T-helper 2 cell (primary cell): ENCODE measurements at regions not wholly inside any gene's neighbourhood (a gene's known extent, or its start where the extent isn't known, plus 50 kb on each side); places are given as distances from the start of the nearest gene placed in this dataset.
"Not testable (repeated sequence)": the region's sequence is repeated elsewhere in the genome, so short reads cannot be mapped to it uniquely, and the experiment has no call there.

Experiments used
- DNase-seq, 5 experiments: peaks; one replicate each; pipeline versions ENCODE4 v3.0.0 to v3.0.0-alpha.2; 2012 to 2022

DNA sequence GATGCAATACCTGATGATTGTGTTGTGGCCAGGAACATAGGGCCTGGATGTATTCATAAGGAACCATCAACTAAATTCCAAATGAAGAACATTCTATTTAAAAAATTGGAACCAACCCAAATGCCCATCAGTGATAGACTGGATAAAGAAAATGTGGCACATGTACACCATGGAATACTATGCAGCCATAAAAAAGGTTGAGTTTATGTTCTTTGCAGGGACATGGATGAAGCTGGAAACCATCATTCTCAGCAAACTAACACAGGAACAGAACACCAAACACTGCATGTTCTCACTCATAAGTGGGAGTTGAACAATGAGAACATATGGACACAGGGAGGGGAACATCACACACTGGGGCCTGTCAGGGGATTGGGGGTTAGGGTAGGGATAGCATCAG, 150.6 kb downstream of the DUSP10 start:
- DNase-seq = not testable (repeated sequence)

DNA sequence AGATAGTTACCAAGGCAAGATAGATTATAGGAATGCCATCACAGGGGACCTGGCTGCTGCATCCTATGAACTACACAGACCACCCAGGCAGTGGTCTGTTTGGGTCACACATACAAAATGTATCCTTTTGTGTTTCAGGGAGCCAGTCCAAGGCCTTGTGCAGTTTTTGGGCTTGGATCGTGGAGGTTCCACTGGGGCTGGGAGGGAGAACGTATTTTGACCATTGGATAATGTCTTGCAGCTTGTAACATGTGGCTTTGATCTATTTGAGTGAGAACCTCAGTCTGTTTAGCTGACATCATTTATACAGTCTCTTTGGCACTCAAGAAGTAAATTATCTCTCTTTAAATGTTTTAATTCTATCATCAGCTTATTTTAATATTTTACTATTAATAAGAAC, 147.3 kb downstream of the DUSP10 start:
- DNase-seq = no peak

DNA sequence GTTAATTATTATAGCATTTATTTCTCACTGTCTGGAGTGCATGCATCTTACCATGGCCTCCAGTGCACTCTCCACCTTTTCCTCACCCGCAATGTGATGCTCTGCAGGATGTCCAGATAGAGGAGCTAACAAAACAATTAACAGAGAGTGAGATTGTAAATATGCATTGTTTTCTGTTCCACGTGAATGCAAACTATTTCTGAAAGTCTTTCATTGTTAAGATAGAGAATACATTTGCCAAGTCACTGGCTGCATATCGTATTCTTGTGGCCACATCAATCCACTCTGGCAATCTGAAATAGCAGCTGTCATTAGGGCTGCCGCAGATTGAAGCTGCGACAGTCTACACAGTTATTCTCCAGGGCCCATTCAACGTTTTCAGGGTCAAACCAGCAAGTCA, 143.8 kb downstream of the DUSP10 start:
- DNase-seq = no peak

DNA sequence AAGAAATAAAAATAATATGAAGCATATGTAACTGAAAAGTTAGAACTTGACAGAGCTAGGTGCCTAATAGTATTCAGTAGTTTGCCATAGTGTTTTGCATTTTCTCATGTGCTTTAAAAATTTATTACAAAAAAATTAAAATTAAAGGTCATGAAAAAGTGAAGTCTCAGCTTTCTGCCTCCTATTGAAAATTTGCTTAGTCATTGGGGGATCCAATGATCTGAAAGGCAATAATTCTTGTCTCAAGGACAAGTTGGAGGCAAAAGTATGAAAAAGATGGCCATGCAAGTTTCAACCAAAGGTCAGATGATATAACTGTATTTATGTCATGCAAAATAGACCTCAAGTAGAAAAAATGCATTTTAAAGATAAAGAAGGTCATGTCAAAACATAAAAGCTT, 140.7 kb downstream of the DUSP10 start:
- no peak for DNase-seq

DNA sequence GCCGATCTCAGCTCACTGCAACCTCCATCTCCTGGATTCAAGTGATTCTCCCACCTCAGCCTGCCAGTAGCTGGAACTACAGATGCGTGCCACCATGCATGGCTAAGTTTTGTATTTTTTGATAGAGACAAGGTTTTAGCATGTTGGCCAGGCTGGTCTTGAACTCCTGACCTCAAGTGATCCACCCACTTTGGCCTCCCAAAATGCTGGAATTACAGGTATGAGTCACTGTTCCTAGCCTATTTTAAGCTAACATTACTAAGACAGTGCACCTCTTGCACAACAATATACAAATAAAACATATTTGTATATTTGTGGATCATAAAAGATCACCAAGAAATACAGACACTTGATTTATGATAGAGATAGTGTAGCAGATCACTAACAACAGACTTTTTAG, 139.1 kb downstream of the DUSP10 start:
- DNase-seq = no peak

DNA sequence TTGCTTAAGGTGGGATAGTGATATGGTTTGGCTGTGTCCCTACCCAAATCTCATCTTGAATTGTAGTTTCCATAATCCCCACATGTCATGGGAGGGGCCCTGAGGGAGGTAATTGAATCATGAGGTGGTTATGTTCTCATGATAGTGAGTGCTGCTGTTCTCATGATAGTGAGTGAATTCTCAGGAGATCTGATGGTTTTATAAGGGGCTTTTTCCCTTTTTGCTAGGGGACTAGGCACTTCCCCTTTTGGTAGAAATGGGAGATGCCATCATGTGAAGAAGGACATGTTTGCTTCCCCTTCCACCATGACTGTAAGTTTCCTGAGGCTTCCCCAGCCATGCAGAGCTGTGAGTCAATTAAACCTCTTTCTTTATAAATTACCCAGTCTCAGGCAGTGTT, 137.5 kb downstream of the DUSP10 start:
- DNase-seq = not testable (repeated sequence)

DNA sequence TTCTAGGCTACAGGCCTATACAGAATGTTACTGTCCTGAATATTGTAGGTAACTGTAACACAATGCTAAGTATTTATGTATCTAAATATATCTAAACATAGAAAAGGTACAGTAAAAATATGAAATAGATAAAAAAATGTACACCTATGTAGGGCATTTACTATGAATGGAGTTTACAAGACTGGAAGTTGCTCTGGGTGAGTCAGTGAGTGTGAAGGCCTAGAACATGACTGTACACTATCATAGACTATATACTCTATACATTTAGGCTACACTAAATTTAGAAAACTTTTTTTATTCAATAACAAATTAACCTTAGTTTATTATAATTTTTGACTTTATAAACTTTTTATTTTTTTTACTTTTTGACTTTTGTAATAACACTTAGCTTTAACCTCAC, 136.9 kb downstream of the DUSP10 start:
- no peak for DNase-seq

DNA sequence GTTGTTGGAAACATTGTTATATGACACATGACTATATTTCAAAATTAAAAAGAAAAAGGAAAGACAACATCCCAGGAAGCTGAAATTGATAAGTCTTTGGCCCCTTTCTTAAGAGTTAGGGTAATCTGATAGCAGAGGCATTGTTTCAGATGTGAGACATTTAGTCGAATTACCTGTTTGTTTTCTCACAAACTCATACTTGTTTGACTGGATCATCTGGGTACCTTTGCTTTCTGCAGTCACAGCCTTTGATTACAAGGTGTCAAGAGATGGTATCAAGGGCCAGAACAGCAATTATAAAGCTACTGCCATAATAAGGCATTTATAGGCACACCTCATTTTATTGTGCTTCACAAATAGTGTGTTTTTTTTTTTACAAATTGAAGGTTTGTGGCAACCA, 136.3 kb downstream of the DUSP10 start:
- no peak for DNase-seq

DNA sequence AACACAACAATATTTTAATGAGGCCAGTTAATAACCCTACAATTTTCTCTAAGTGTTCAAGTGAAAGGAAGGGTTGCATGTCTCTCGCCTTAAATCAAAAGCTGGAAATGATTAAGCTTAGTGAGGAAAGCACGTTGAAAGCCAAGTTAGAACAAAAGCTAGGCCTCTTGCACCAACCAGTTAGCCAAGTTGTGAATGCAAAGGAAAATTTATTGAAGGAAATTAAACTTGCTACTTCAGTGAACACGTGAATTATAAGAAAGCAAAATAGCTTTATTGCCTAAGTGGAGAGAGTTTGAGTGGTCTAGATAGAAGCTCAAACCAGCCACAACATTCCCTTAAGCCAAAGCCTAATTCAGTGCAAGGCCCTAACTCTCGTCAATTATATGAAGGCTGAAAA, 135.6 kb downstream of the DUSP10 start:
- DNase-seq = no peak

DNA sequence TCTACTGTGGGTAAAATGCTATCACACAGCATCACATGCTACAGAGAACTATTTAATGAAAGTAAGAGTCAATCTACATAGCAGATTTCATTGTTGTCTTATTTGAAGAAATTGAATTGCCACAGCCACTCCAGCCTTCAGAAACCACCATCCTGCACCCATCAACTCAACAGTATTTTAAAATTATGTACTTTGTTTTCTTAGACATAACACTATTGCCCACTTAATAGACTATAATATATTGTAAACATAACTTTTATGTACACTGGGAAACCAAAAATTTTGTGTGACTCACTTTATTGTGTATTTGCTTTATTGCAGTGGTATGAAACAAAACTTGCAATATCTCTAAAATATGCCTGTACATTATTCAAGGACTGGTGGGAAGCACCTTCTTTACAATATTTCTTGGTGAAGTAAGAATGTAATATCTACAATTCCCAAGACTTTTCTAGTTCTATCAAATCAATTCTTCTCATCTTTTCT, 133.0 kb downstream of the DUSP10 start:
- DNase-seq = no peak

DNA sequence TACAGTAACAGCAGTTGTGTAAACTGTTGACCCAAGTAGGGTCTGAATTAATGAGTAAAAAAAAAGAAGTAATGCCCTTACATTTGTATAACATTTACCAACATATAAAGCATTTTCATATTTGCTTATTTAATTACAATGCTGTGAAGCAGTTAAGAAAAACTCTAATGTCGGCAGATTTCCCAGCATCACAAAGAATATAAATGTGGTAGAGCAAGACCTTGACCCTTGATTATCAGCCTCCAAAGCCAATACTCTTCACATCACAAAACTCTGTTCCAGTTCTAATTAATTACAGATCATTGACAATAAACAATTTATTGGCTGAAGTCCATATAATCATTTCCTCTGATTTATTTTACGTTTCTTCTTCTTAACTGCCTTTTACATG, 130.2 kb downstream of the DUSP10 start:
- no peak for DNase-seq

DNA sequence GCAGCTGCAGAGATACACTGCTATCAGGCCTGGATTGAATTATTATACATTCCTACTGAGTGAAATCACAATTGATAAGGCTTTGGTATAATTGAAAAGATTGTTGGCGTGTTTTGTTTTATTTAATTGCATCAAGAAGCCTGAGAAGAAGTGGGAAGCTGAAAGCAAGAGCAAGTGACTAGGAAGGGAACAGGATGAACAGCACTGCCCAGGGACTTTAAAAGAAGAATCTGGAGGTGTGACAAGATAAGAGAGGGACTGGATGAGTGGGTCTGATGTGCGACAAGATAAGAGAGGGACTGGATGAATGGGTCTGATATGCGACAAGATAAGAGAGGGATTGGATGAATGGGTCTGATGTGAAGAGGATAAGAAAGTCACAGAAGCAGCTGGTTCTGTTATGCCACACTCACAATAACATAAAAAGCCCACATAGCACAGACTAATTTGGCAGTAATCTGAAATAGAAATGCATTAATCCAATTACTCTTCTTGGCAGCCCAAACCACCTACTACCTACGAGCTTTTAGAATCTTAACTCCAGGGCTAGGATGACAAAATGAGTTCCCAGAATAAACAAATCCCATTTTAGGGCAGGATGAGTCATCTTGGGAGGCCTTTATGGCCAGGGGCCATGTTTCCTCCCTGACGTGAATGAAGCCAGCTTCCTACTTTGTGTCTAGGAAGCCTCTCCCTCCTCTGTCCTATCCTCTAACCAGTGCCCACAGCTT, 129.7 kb downstream of the DUSP10 start:
- DNase-seq = peak in 1 of 5 experiments; percentile 35

DNA sequence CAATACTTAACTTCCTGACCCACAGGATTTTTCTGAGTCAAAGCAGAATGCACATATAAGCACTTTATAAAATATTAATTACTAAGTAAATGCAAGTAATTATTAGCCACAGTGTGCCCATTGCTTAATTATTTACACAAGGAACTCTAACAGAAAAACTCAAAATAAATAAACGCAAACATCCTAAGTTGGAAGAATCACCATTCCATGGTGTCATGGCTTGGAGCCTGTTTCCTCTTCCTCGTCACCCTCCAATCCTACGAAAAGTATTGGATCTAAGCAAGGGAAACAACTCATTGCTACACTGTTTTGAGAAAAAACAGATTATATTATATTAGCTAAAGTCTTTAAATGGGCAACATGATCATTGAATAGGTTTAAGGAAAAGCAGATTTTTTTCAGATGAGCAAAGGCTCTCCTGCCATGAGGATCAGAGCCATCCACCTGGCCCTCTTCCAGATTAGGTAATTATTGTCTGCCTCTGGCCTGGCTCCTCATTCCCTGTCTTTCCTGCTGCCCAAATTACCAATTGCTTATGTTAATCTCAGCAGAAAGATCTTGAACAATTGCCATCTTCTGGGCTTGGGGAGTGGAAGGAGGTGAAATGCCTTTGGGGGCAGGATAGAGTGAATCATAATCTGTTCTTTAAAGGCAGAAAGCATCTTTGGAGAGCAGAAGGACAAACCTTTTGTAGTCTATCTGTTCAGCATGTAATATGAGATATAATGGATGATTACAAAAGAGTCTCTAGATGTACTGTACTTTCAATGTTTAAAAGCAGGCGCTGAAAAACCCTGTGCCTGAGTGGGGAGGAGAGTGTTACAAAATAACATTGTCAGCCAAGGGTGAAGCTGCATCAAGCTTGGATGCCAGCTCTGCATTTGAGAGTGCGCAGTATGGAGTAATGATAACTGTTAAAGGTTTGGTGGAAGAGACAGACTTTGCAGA, 121.2 kb downstream of the DUSP10 start:
- no peak for DNase-seq

DNA sequence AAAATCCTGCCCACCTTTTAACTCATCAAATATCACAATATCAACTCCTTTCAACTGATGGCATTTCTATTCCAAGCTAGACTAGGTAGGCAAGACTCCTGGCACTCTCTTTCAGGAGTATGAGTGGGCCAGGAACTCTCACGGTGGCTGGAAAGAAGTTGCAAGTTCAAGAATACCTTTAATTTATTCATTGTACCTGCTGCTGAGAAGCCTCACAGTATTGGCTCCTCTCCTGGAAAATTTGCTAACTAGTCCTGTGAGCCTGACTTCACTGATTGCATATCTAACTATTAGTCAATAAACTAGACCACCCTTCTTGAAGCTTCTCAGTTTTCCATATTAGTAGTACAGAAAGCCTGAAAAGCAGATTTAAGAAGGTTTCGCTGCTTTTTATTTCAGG, 120.2 kb downstream of the DUSP10 start:
- DNase-seq = no peak

DNA sequence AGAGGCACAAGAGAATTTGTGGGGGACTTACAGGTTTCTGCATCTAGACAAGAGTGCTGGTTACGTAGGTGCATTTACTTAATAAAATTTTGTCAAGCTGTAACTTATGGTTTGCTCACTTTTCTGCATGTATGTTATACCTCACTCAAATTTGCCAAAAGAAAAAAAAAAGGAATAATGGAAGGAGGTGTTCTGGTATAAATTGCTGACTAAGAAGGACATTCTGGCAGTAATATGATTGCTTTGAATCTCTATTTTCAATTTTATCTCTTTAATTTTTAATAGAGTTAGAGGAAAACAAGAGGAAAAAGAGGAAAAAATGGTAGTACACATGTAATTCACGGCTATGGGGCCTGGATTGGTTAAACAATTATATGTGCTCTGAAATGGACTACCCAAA, 119.5 kb downstream of the DUSP10 start:
- no peak for DNase-seq

DNA sequence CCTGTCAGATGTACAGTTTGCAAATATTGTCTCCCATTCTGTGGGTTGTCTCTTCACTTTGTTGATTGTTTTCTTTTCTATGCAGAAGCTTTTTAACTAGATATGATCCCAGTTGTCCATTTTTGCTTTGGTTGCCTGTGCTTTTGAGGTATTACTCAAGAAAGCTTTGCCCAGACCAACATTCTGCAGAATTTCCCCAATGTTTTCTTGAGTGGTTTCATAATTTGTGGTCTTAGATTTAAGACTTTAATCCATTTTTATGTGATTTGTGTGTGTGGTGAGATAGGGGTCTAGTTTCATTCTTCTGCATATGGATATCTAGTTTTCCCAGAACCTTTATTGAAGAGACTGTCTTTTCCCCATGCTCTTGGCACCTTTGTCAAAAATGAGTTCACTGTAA, 116.9 kb downstream of the DUSP10 start:
- no peak for DNase-seq

DNA sequence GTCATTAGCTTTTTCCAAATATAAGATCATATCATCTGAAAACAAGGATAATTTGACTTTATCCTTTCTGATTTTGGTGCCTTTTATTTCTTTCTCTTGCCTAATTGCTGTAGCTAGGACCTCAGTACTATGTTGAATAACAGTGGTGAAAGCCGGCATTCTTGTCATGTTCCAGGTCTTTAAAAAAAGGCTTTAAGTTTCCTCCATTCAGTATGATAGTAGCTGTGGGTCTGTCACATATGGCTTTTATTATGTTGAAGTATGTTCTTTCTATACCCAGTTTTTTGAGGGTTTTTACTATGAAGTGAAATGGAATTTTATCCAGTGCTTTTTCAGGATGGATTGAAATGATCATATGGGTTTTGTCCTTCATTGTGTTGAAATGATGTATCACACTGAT, 115.8 kb downstream of the DUSP10 start:
- no peak for DNase-seq

DNA sequence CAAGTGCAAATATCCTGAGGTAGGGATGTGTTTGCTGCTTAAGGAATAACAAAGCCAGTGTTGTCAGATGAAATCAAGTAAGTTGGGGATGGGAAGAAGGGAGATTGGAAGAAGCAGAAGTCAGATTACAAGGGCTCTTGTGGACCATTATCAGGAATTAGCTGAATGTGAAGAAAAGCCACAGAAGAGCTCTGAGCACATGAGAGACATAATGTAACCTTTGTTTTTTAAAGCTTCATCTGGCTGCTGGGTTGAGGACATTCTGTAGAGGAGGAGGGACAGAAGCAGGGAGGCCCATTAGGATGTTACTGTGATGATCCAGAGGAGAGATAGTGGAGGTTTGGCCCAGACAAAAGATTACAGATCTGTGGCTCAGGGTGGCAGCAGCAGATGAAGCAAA, 111.7 kb downstream of the DUSP10 start:
- DNase-seq = no peak

DNA sequence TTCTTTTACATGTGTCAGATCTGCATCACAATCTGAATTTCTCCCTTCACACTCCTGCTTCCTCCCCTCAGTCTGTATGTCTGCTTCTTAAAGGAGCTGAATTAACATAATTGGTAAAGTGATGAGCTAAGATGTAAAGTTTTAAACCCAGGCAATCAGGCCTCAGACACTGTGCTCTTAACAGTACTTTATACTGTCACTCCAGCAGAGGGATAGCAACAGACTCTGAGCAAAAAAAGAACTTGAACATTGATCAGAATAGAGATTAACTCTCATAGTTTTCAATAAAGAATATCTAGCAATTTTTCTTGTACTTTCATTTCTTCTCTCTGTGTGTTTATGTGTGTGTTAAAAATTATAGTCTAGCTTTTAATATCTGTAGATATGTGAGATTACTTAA, 110.3 kb downstream of the DUSP10 start:
- DNase-seq = peak in 1 of 5 experiments; percentile 70

DNA sequence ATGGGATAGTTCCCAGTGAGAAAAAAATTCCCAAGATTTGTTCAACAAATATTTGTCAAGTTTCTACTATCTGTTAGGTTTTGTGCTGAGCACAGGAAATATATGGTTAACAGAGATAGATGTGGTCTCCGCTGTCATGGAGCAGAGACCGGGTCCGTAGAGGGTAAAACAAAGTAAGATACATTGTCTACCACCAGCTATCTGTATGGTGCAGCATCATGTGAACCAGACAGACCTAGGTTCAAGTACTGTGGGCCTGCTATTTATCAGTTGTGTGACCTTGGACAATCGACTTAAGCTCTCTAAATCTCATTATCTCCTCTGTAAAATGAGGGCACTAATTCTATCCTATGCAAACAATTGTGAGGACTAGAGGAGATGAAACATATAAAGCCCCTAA, 109.8 kb downstream of the DUSP10 start:
- DNase-seq = no peak

DNA sequence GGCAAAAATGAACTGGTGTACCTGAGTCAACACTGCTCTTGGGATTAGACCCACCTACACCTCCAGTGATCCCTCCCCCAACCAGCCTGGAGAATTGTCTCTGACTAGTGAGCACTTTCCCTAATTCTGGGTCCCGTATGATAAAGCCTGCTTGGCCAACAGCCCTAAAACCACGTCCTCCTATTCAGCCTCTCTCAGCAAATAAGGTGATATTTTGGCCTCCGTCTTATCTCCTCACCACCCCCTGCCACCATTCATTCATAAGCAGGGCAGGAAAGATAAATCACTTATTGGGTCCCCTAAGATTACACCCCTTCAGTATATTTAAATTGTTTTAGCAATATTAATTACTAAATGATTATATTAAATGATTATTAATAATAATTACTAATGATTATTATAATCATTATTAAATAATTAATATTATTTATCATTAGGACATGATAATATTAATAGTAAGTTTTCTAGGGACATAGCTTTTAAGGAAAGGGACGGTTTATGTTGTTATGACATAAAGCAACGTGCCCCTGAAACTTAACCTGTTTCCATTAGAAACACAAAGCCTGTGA, 108.0 kb downstream of the DUSP10 start:
- no peak for DNase-seq

DNA sequence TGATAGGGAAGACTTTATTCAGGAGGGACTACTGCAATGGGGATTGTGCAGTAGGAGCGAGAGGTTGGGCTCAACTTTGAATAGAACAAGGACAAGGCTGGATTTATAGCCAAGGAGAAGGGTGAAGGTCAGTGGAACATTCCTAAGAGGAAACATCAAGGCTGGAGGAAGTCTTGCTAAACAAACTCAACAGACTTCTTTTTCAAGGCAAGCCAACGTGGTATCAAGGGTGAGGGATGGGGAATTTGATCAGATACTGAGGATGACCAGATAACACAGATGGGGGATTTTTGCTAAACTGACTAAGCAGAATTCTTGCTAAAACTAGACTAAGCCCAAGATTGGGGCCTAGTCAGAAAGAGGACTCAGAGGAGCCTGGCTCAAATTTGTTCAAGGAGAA, 107.3 kb downstream of the DUSP10 start:
- peak in 1 of 5 experiments; percentile 26 for DNase-seq

DNA sequence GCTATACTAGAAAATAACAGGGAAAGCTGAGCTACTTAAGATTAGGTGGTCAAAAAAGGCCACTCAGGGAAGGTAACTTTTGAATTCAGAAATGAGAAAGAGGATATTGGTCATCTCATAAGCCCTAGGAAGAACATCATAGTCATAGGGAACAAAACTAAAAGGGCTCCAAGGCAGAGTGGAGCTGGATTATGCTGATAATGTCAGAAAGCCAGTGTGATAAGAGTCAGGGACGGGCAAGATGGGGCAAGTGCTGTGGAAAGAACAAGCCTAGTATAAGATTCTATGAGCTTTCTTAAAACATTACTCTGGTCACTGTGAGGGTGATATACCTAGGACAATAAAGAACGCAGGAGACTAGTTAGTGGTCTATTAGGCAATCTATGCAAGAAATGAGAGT, 106.6 kb downstream of the DUSP10 start:
- DNase-seq = no peak

DNA sequence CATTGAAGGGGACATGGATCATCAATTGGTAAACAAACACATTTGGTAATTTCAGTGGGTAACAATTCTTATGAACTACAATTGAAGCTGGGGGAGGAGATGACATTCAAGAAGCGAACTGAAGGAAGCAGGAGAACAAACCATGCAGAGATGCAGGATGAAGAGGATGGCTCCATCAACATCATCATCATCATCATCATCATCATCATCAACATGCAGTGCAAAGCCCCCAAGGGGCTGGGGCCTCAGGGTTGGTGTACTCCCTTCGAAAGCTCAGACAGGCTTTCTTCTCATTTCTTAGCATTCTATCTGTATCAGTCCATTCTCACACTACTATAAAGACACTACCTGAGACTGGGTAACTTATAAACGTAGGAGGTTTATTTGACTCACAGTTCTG, 105.8 kb downstream of the DUSP10 start:
- no peak for DNase-seq
